LNCAP (cell line): ENCODE measurements at regions not wholly inside any gene's neighbourhood (a gene's known extent, or its start where the extent isn't known, plus 50 kb on each side); places are given as distances from the start of the nearest gene placed in this dataset.

Source experiments
- TF ChIP-seq, protein P1 (sequence below): fragments of 450-650 bp; IDR thresholded peaks from 2 replicates; pipeline ENCODE4 v1.5.1; 2017; ENCODE audit warnings: mild to moderate bottlenecking

GRCh38 chr5:171639966-171640365 is 145.7 kb upstream of the SMIM23 start:
- TF ChIP-seq, protein P1, sequence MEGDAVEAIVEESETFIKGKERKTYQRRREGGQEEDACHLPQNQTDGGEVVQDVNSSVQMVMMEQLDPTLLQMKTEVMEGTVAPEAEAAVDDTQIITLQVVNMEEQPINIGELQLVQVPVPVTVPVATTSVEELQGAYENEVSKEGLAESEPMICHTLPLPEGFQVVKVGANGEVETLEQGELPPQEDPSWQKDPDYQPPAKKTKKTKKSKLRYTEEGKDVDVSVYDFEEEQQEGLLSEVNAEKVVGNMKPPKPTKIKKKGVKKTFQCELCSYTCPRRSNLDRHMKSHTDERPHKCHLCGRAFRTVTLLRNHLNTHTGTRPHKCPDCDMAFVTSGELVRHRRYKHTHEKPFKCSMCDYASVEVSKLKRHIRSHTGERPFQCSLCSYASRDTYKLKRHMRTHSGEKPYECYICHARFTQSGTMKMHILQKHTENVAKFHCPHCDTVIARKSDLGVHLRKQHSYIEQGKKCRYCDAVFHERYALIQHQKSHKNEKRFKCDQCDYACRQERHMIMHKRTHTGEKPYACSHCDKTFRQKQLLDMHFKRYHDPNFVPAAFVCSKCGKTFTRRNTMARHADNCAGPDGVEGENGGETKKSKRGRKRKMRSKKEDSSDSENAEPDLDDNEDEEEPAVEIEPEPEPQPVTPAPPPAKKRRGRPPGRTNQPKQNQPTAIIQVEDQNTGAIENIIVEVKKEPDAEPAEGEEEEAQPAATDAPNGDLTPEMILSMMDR, result no peak

GRCh38 chr5:171640480-171640879 is 145.1 kb upstream of the SMIM23 start:
- TF ChIP-seq, protein P1, result no peak

DNA sequence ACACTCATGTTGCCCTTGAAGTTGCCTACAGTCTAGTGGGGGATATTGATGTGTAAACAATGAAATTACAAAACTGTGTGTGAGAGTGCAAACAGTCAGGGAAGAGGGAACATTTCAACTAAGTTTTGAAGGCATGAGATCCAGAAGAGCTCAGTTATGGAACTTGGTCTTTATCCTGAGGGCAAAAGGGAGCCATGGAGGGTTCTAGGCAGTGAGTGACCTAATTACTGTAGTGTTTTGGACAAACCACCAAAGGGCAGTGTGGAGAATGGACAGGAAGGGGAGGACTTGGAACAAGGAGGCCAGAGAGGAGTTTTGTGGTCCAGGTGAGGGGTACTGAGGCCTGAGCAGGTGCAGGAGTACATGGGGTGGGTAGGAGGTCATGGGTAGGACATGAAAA is 143.7 kb upstream of the SMIM23 start:
- TF ChIP-seq, protein P1, result no peak

DNA sequence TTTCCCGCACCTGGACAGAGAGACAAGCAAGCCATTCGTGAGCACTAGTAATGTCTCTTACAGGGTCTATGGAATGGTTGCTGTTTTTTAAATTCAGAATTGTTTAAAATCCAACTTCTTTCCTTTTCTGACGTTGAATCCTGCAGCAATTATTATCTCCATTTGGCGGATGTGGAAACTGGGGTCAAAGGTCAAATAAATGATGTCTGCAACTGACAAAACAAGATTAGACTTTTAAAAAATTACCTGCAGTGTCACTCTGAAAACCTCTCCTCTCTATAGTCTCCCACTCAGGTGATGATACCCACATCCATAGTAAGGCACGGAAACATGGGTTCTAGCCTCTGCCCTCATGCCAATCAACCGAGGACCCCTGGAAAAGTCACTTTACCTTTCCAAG is 142.7 kb upstream of the SMIM23 start:
- TF ChIP-seq, protein P1, result no peak

DNA sequence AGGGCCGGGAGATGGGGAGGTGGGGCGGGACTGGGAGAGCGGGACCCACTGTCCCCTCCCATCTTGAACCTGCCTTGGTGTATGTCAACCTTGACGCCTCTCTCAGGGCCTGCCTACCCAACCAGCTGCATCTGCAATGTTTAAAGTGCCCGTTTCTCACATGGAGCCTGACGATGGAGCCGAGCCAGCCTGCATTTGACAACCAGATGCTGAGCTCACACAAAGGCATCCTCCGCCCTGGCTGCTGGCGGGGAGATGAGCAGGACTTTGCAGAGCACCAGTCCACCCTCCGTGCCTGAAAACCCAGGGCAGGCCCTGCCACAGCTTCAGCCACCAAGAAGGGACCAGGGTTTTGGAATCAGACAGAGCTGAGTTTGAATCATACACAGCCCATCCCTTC is 141.1 kb upstream of the SMIM23 start:
- TF ChIP-seq, protein P1, result no peak

DNA sequence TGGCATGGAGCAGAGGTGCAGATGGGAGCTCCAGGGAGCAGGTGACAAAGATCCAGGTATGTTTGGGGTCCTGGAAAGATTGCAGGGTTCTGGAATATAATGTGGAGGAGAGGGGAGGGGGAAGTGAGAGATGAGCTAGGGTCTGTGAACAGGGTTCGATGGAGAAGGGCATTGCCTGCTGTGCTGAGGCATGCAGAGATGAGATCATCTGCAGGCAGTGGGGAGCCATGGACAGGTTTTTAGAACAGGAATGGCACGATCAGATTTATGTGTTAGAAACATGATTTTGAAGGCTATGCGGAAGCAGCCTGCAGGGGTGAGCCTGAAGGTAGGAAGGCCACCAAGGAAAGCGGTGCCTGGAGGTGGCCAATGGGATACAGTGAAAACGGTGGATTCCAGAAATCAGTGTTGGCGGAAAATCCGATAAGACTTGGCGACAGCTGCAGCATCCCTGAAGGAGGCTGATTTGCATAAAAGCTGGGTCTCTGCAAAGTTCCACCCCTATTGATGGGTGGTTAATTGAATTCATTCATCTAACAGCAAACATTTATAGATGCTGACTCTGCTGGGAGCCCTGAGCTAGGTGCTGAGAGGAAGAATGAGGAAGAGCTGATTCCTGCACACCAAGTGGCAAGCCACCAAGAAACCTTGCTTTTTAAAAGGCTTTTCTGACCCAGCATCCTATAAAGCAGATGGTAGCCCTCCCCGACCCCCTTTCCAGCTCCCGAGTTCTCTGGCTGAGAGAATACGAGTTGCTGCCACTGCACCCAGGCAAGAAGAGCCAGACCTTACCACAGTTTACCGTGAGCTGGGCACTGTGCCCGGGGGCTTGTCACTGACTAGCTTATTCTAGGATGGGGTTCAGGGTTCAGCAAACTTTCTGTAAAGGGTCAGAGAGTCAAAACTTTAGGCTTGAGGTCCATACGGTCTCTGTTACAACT is 139.2 kb upstream of the SMIM23 start:
- TF ChIP-seq, protein P1, result no peak

DNA sequence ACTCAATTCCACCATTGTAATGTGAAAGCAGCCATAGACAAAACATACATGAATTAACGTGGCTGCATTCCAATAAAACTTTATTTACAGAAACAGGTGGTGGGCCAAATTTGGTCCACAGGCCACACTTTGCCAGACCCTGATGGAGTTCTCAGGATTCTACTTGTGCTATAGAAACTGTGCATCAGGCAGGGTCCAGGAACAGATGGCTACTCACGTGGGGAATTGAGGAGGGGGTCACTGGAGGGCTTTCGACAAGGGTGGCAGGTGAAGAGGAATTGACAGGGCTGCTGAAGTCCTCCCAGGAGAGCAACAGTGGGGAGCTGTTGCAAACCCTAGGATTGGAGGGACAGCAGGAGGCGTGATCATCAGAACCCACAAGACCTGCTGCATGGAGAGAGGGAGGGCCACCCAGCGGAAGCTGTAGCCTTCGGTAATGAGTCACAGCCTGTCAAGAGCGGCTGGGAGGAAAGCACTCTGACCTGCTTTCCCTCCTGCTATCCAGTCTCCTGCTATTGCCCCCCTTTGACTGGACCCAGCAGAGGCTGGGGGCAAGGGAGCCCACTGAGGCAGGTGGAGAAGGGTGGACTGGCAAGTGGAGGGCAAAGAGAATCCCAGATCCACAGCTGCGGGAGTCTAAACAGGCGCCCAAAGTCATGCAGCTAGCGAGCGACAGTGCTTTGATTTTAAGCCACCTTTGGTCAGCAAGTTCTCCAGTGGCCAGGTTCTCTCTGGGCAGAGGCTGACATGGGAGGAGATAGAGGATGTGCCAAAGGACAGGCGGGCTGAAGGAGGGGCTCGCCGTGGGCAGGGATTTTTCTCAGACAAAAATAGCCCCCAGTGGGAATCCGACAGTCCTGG is 138.3 kb upstream of the SMIM23 start:
- TF ChIP-seq, protein P1, result no peak
